CD14-positive monocyte (primary cell): ENCODE measurements at regions not wholly inside any gene's neighbourhood (a gene's known extent, or its start where the extent isn't known, plus 50 kb on each side); places are given as distances from the start of the nearest gene placed in this dataset.

Source experiments
- DNase-seq, 3 donors: peaks; one replicate each; pipeline ENCODE4 v3.0.0-alpha.2; 2011 to 2022
- H2AFZ ChIP-seq: 2 replicates; pipeline ENCODE4 v1.6.0; 2012; ENCODE audit warnings: mild to moderate bottlenecking, low read depth, low read length, inconsistent platforms; ENCODE audit not compliant: insufficient read depth, poor library complexity, severe bottlenecking
- H3K27ac ChIP-seq, 2 donors: 1 replicate in 1 of 2; 2 replicates in 1 of 2; pipeline ENCODE4 v1.5.1; 2012 to 2013; ENCODE audit warnings: low read length in 2 of 2, control low read depth in 1 of 2, inconsistent platforms in 1 of 2, low read depth in 1 of 2, mild to moderate bottlenecking in 1 of 2
- H3K27me3 ChIP-seq, 2 donors: one replicate each; pipeline versions ENCODE4 v1.6.0 to v1.6.1; 2011 to 2013; ENCODE audit warnings: low read length in 2 of 2; ENCODE audit not compliant: control insufficient read depth in 2 of 2, insufficient read depth in 2 of 2
- H3K36me3 ChIP-seq, 2 donors: replicated peaks in 1 of 2; 1 replicate in 1 of 2; 2 replicates in 1 of 2; pipeline versions ENCODE4 v1.5.1 to v1.6.1; 2012 to 2013; ENCODE audit warnings: low read length in 2 of 2, control low read depth in 1 of 2, inconsistent platforms in 1 of 2, mild to moderate bottlenecking in 1 of 2; ENCODE audit not compliant: insufficient read depth in 2 of 2, control insufficient read depth in 1 of 2
- H3K4me1 ChIP-seq, 2 donors: 1 replicate in 1 of 2; 2 replicates in 1 of 2; pipeline versions ENCODE4 v1.5.1 to v1.6.1; 2012 to 2013; ENCODE audit warnings: low read length in 2 of 2, control low read depth in 1 of 2, inconsistent platforms in 1 of 2, mild to moderate bottlenecking in 1 of 2, moderate library complexity in 1 of 2; ENCODE audit not compliant: insufficient read depth in 2 of 2, control insufficient read depth in 1 of 2
- H3K4me2 ChIP-seq: replicated peaks from 2 replicates; pipeline ENCODE3; 2012; ENCODE audit warnings: low read length, moderate library complexity, mild to moderate bottlenecking; ENCODE audit not compliant: poor library complexity, severe bottlenecking; ENCODE audit errors: extremely low read depth
- H3K4me3 ChIP-seq, 3 experiments: fragments of 200-600 bp in 1 of 3; sonication (generic) in 1 of 3; replicated peaks in 1 of 3; 1 replicate in 2 of 3; 2 replicates in 1 of 3; pipeline ENCODE4 v1.5.1; 2011 to 2013; ENCODE audit warnings: low read length in 3 of 3, mild to moderate bottlenecking in 3 of 3, control low read depth in 2 of 3, low read depth in 2 of 3, inconsistent platforms in 1 of 3, moderate library complexity in 1 of 3
- H3K79me2 ChIP-seq: 2 replicates; pipeline ENCODE4 v1.6.0; 2012; ENCODE audit warnings: mild to moderate bottlenecking, control low read depth, inconsistent platforms, low read length, moderate library complexity; ENCODE audit not compliant: insufficient read depth
- H3K9ac ChIP-seq: 2 replicates; pipeline ENCODE4 v1.6.0; 2017; ENCODE audit warnings: low read length, mild to moderate bottlenecking; ENCODE audit not compliant: insufficient read depth, poor library complexity, severe bottlenecking
- H3K9me3 ChIP-seq, 2 donors: replicated peaks in 1 of 2; 1 replicate in 1 of 2; 2 replicates in 1 of 2; pipeline versions ENCODE4 v1.5.1 to v1.6.1; 2012 to 2013; ENCODE audit warnings: low read length in 2 of 2, control low read depth in 1 of 2; ENCODE audit not compliant: control insufficient read depth in 1 of 2, insufficient read depth in 1 of 2
- H4K20me1 ChIP-seq: 2 replicates; pipeline ENCODE4 v1.6.0; 2012; ENCODE audit warnings: mild to moderate bottlenecking, low read length, control low read depth, moderate library complexity; ENCODE audit not compliant: insufficient read depth
- H3K27ac Mint-ChIP-seq, 7 donors: one replicate each; pipeline ENCODE4 v1.8.0; 2020; ENCODE audit warnings: mild to moderate bottlenecking in 7 of 7, mixed read lengths in 7 of 7, moderate library complexity in 6 of 7, inconsistent platforms in 2 of 7
- H3K27me3 Mint-ChIP-seq, 3 donors: one replicate each; pipeline ENCODE4 v1.8.0; 2021 to 2022; ENCODE audit warnings: low read depth in 3 of 3, mild to moderate bottlenecking in 3 of 3, mixed read lengths in 3 of 3, moderate library complexity in 3 of 3, inconsistent platforms in 1 of 3
- H3K36me3 Mint-ChIP-seq, 2 donors: one replicate each; pipeline ENCODE4 v1.8.0; 2020; ENCODE audit warnings: mixed read lengths in 2 of 2, inconsistent platforms in 1 of 2, mild to moderate bottlenecking in 1 of 2
- H3K4me1 Mint-ChIP-seq: one replicate; pipeline ENCODE4 v1.8.0; 2020; ENCODE audit warnings: mild to moderate bottlenecking, mixed read lengths
- H3K4me3 Mint-ChIP-seq, 2 donors: one replicate each; pipeline ENCODE4 v1.8.0; 2020; ENCODE audit warnings: mild to moderate bottlenecking in 2 of 2, mixed read lengths in 2 of 2, moderate library complexity in 1 of 2
- H3K9me3 Mint-ChIP-seq, 7 donors: one replicate each; pipeline ENCODE4 v1.8.0; 2020 to 2022; ENCODE audit warnings: mixed read lengths in 7 of 7, mild to moderate bottlenecking in 6 of 7, moderate library complexity in 6 of 7, inconsistent platforms in 2 of 7
- CTCF ChIP-seq: fragments of 200-600 bp; IDR thresholded peaks from one replicate; pipeline ENCODE4 v1.8.0; 2022; ENCODE audit warnings: antibody characterized with exemption, mild to moderate bottlenecking
- WGBS: methylation state at CpG from one replicate; pipeline ENCODE4 v1.1.5; 2013; ENCODE audit warnings: missing lambda C conversion rate; ENCODE audit not compliant: insufficient coverage; 5-methylcytosine and 5-hydroxymethylcytosine counted together
- intact Hi-C, 2 donors: fragments of 100-400 bp; cut with micrococcal nuclease; formaldehyde crosslinking; loops; one replicate each; pipeline versions ENCODE4 v1.15.0 to v1.15.1; 2023

GRCh38 chr17:77379065-77379428, 238.3 kb downstream of the SEC14L1 start:
- H3K4me2 ChIP-seq = no peak overlapping the region
- no peak for DNase-seq
- Mint-ChIP-seq H3K9me3 (no peaks in the 10 kb centered on the region), H3K36me3 (peaks cover 24 to 36% of the 10 kb centered on the region in 2 donors), H3K27ac (no peak overlapping the region), H3K4me1 (peaks cover 45% of the 10 kb centered on the region), H3K27me3 (peaks cover 2 to 10% (median 7%) of the 10 kb centered on the region in 3 donors), H3K4me3 (no peak overlapping the region)
- TF ChIP-seq CTCF = no peak
- 97% methylated on average over 6 of the region's 11 CpGs for WGBS
- intact Hi-C loops = no loop called here
- H3K4me3 ChIP-seq = no peak overlapping the region
- H3K79me2 ChIP-seq = peaks cover 94% of the 10 kb centered on the region
- peaks cover 6 to 8% of the 10 kb centered on the region in 2 donors for H3K36me3 ChIP-seq
- H3K4me1 ChIP-seq = peaks cover 22 to 29% of the 10 kb centered on the region in 2 donors
- H4K20me1 ChIP-seq = peaks cover 97% of the 10 kb centered on the region
- no peaks in the 10 kb centered on the region for H3K9me3 ChIP-seq
- no peak overlapping the region for H2AFZ ChIP-seq
- H3K9ac ChIP-seq = no peak overlapping the region
- no peak overlapping the region for H3K27ac ChIP-seq
- H3K27me3 ChIP-seq = no peaks in the 10 kb centered on the region

DNA sequence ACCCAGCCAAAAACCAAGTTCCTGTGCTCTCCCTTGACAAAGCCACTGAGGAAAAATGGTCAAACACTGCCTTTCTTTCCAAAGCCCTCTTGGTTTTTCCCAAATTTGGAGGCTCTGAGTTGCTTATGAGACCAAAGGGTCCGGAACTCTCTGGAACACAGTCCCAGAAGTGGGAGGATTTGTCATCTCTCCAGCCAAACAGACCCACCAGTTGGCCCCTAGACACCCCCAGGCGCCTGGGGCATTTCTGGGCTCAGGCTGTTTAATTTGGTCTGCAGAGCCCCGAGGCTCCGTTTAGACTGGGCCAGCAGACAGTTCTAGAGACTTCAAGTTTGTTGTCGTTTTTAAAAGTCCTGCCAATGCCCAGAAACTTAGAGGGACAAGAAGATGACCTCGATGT, 239.1 kb downstream of the SEC14L1 start:
- H3K9me3 ChIP-seq = no peaks in the 10 kb centered on the region
- H3K4me3 ChIP-seq = no peak overlapping the region
- no peak overlapping the region for H3K9ac ChIP-seq
- Mint-ChIP-seq H3K4me3 (no peak overlapping the region), H3K9me3 (no peaks in the 10 kb centered on the region), H3K4me1 (peaks cover 39% of the 10 kb centered on the region), H3K27ac (no peak overlapping the region), H3K27me3 (peaks cover 2 to 8% (median 7%) of the 10 kb centered on the region in 3 donors), H3K36me3 (peaks cover 30 to 43% of the 10 kb centered on the region in 2 donors)
- H3K4me1 ChIP-seq = peaks cover 17 to 21% of the 10 kb centered on the region in 2 donors
- no peak overlapping the region for H3K27ac ChIP-seq
- no peak for DNase-seq
- H2AFZ ChIP-seq = no peak overlapping the region
- H3K79me2 ChIP-seq = peaks cover 86% of the 10 kb centered on the region
- 100% methylated on average over 3 of the region's 6 CpGs for WGBS
- intact Hi-C loops = no loop called here
- peaks cover 97% of the 10 kb centered on the region for H4K20me1 ChIP-seq
- H3K36me3 ChIP-seq = peaks cover 6 to 8% of the 10 kb centered on the region in 2 donors
- H3K4me2 ChIP-seq = no peak overlapping the region
- H3K27me3 ChIP-seq = no peaks in the 10 kb centered on the region
- TF ChIP-seq CTCF = no peak
